HepG2 (cell line): ENCODE measurements at regions not wholly inside any gene's neighbourhood (a gene's known extent, or its start where the extent isn't known, plus 50 kb on each side); places are given as distances from the start of the nearest gene placed in this dataset.

Experiments
- ATAC-seq: fragments of 200-7000 bp; cut with Tn5 transposase; 3 replicates; pipeline ENCODE4 v1.9.1; 2020; ENCODE audit warnings: mild to moderate bottlenecking, moderate library complexity
- BruUV-seq: library from RNA; stranded (reverse); fragments of 400-500 nt; replicated peaks from 2 replicates; lab custom pipeline; 2021; lab: Mats Ljungman, UMichigan
- CTCF ChIA-PET: fragments of 300-600 bp; formaldehyde crosslinking; extraction: SDS; loops from one replicate; lab custom pipeline; 2021; ENCODE audit warnings: low total read pairs, inconsistent platforms, low intra/inter-chr PET ratio; lab: Yijun Ruan, JAX
- POLR2A ChIA-PET: fragments of 350-600 bp; sonication (Branson Sonifier 250); formaldehyde crosslinking; loops from one replicate; lab custom pipeline; 2020; ENCODE audit warnings: antibody characterized with exemption, inconsistent platforms; lab: Yijun Ruan, JAX
- DNase-seq: peaks from one replicate; pipeline ENCODE4 v3.0.0-alpha.2; 2015; ENCODE audit warnings: low spot score
- FAIRE-seq: peaks from 3 replicates; lab custom pipeline; 2011; peaks lifted over from hg19 to GRCh38; lab: Jason Lieb, UNC
- H2AFZ ChIP-seq: one replicate; pipeline ENCODE4 v1.6.1; 2011; ENCODE audit warnings: low read length, inconsistent platforms
- H3K27ac ChIP-seq: fragments of 300-600 bp; 3 replicates; pipeline ENCODE4 v1.8.0; 2011; ENCODE audit warnings: mixed run types, mild to moderate bottlenecking, mixed read lengths, low read length, inconsistent platforms; ENCODE audit not compliant: insufficient read depth; ENCODE audit errors: extremely low read length
- H3K27me3 ChIP-seq, 2 experiments: fragments of 200-600 bp in 1 of 2; 2 replicates in 1 of 2; 3 replicates in 1 of 2; pipeline versions ENCODE4 v1.6.0 to v1.8.0; 2011; ENCODE audit warnings: low read length in 2 of 2, mild to moderate bottlenecking in 2 of 2, moderate library complexity in 2 of 2, inconsistent platforms in 1 of 2; ENCODE audit not compliant: insufficient read depth in 2 of 2, control insufficient read depth in 1 of 2
- H3K36me3 ChIP-seq, 2 experiments: fragments of 200-600 bp in 1 of 2; replicated peaks in 1 of 2; 2 replicates in 1 of 2; 3 replicates in 1 of 2; pipeline versions ENCODE4 v1.5.1 to v1.8.0; 2011; ENCODE audit warnings: low read length in 2 of 2, inconsistent platforms in 1 of 2; ENCODE audit not compliant: insufficient read depth in 2 of 2, control insufficient read depth in 1 of 2
- H3K4me1 ChIP-seq: 2 replicates; pipeline ENCODE4 v1.5.1; 2012; ENCODE audit warnings: low read length, inconsistent platforms; ENCODE audit not compliant: insufficient read depth
- H3K4me2 ChIP-seq: 2 replicates; pipeline ENCODE4 v1.6.0; 2011; ENCODE audit warnings: low read depth, low read length, inconsistent platforms
- H3K4me3 ChIP-seq, 3 experiments: fragments of 200-600 bp in 1 of 3; sonication (generic), shearing (Covaris generic) in 1 of 3; replicated peaks in 1 of 3; 2 replicates each; pipeline ENCODE4 v1.5.1; 2011 to 2016; ENCODE audit warnings: low read length in 3 of 3, inconsistent platforms in 2 of 3, low read depth in 2 of 3, mild to moderate bottlenecking in 2 of 3, control low read depth in 1 of 3, mixed read lengths in 1 of 3; ENCODE audit not compliant: insufficient read depth in 1 of 3
- H3K79me2 ChIP-seq: one replicate; pipeline ENCODE4 v1.6.1; 2011; ENCODE audit warnings: low read length, inconsistent platforms; ENCODE audit not compliant: insufficient read depth
- H3K9ac ChIP-seq: 2 replicates; pipeline ENCODE4 v1.6.0; 2011; ENCODE audit warnings: mild to moderate bottlenecking, low read depth, low read length, inconsistent platforms; ENCODE audit not compliant: insufficient read depth
- H3K9me3 ChIP-seq: 2 replicates; pipeline ENCODE4 v1.5.1; 2012; ENCODE audit warnings: mild to moderate bottlenecking, low read length
- H4K20me1 ChIP-seq: 2 replicates; pipeline ENCODE4 v1.6.0; 2011; ENCODE audit warnings: inconsistent platforms, mild to moderate bottlenecking, low read length, moderate library complexity; ENCODE audit not compliant: insufficient read depth
- HIVEP1 ChIP-seq: sonication (generic); formaldehyde crosslinking; IDR thresholded peaks from 2 replicates; pipeline ENCODE4 v1.4.0; 2020; ENCODE audit warnings: mild to moderate bottlenecking, missing genetic modification reagents
- NONO ChIP-seq, 2 experiments: fragments of 450-650 bp in 1 of 2; sonication (generic) in 1 of 2; formaldehyde crosslinking in 1 of 2; IDR thresholded peaks in 1 of 2; conservative IDR thresholded peaks in 1 of 2; 2 replicates each; pipeline versions ENCODE4 v1.6.1 to v1.8.0; 2017 to 2022; ENCODE audit warnings: mild to moderate bottlenecking in 1 of 2, missing genetic modification reagents in 1 of 2, moderate library complexity in 1 of 2
- SIX1 ChIP-seq: sonication (generic); formaldehyde crosslinking; IDR thresholded peaks from 2 replicates; pipeline ENCODE4 v1.4.0; 2020; ENCODE audit warnings: missing genetic modification reagents, borderline replicate concordance
- SRSF9 ChIP-seq: fragments of 200-400 bp; formaldehyde crosslinking; IDR thresholded peaks from 2 replicates; pipeline ENCODE4 v1.6.1; 2018; ENCODE audit warnings: borderline replicate concordance, mild to moderate bottlenecking, low read depth, low read length; ENCODE audit not compliant: insufficient read depth, poor library complexity, severe bottlenecking
- ZFP62 ChIP-seq: sonication (generic); formaldehyde crosslinking; IDR thresholded peaks from 2 replicates; pipeline ENCODE4 v1.4.0; 2020; ENCODE audit warnings: missing genetic modification reagents
- ZNF33A ChIP-seq: sonication (generic); formaldehyde crosslinking; IDR thresholded peaks from 2 replicates; pipeline ENCODE4 v1.5.1; 2020; ENCODE audit warnings: missing genetic modification reagents, mild to moderate bottlenecking, moderate library complexity, borderline replicate concordance
- ZNF530 ChIP-seq: sonication (generic); formaldehyde crosslinking; IDR thresholded peaks from 2 replicates; pipeline ENCODE4 v1.5.0; 2020; ENCODE audit warnings: low read depth, mild to moderate bottlenecking, missing genetic modification reagents
- WGBS: methylation state at CpG from one replicate; pipeline ENCODE4 v1.1.6; 2017; ENCODE audit warnings: low lambda C conversion rate; 5-methylcytosine and 5-hydroxymethylcytosine counted together
- in situ Hi-C: cut with HindIII; loops from 2 replicates; pipeline ENCODE4 v1.10.0; 2017; ENCODE audit warnings: low pct_unique_long_range_greater_than_20kb; ENCODE audit not compliant: extremely low pct_ligation_motif_present
- intact Hi-C: fragments of 100-400 bp; cut with micrococcal nuclease; formaldehyde crosslinking; loops from one replicate; pipeline ENCODE4 v1.10.0; 2022; ENCODE audit not compliant: unreplicated experiment
- TF ChIP-seq, protein P1 (sequence below): sonication (generic); formaldehyde crosslinking; IDR thresholded peaks from 2 replicates; pipeline ENCODE4 v1.8.0; 2022; ENCODE audit warnings: missing genetic modification reagents, mild to moderate bottlenecking, moderate library complexity, borderline replicate concordance

DNA sequence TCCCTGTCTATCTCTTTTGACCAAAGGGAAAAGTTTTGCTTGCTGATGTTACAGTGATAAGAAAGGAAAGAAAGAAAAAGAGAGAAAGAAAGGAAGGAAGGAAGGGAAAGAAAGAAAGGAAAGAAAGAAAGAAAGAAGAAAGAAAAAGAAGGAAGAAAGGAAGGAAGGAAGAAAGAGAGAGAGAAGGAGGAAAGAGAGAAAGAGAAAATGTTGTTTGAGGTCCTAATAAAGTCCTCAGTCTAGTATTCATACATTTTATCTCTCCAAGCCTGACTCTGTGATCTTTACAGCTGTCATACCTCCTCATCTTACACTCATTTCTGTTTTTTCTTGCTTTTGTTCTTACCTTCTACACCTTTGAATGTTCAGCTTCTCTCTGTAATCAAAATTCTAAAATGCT, 111.4 kb upstream of the MBNL1 start:
- no peak for FAIRE-seq
- CTCF ChIA-PET: no interaction called here
- H2AFZ ChIP-seq: no peak overlapping the region

DNA sequence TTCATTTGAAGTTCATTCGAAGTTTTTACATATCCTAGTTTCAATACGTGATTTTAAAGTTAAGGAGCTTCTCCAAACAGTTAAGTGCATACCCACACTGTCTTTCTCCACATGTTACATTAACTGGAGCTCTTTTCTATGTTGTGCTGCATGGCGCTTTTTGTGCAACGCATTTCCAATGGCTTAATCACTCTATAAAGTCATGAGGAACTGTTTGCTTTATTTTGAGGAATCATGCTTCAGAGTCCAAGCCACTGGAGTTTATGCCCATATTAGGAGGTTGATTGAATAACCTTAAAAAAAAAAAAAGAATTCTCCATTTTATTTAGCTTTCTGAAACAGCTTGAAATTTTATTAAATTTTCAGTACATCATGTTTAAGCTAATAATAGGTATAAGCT, 109.4 kb upstream of the MBNL1 start:
- Histone ChIP-seq H3K27ac (no peak overlapping the region), H3K4me1 (no peaks in the 10 kb centered on the region), H3K4me3 (no peak overlapping the region), H3K9ac (no peak overlapping the region), H2AFZ (no peak overlapping the region), H3K9me3 (no peaks in the 10 kb centered on the region), H3K36me3 (no peaks in the 10 kb centered on the region), H4K20me1 (no peaks in the 10 kb centered on the region), H3K79me2 (no peaks in the 10 kb centered on the region), H3K27me3 (no peaks in the 10 kb centered on the region), H3K4me2 (no peak overlapping the region)
- POLR2A ChIA-PET: no interaction called here
- CTCF ChIA-PET: no interaction called here
- in situ Hi-C loops: no loop called here
- TF ChIP-seq ZNF530 (CRISPR knock-in tag) (no peak), HIVEP1 (no peak), ZFP62 (CRISPR knock-in tag) (no peak), SIX1 (CRISPR knock-in tag) (no peak), NONO (IDR thresholded peaks at IDR 0.05) (no peak), NONO (CRISPR knock-in tag; conservative IDR thresholded peaks at IDR 0.05) (no peak), ZNF33A (CRISPR knock-in tag) (no peak)
- intact Hi-C loops: no loop called here
- no peak for FAIRE-seq
- WGBS: 27% methylated on average over 4 of the region's 4 CpGs
- ATAC-seq: no peak
- DNase-seq: no peak
- no TSS peak for BruUV-seq

More for the DNA sequence above, 111.4 kb upstream of the MBNL1 start:
- no TSS peak for BruUV-seq
- no peaks in the 10 kb centered on the region for H3K27me3 ChIP-seq
- no peaks in the 10 kb centered on the region for H3K36me3 ChIP-seq
- no peaks in the 10 kb centered on the region for H4K20me1 ChIP-seq
- no peak overlapping the region for H3K9ac ChIP-seq
- POLR2A ChIA-PET: no interaction called here
- DNase-seq: no peak
- in situ Hi-C loops (no loop called here), intact Hi-C loops (no loop called here)
- TF ChIP-seq, protein P1, sequence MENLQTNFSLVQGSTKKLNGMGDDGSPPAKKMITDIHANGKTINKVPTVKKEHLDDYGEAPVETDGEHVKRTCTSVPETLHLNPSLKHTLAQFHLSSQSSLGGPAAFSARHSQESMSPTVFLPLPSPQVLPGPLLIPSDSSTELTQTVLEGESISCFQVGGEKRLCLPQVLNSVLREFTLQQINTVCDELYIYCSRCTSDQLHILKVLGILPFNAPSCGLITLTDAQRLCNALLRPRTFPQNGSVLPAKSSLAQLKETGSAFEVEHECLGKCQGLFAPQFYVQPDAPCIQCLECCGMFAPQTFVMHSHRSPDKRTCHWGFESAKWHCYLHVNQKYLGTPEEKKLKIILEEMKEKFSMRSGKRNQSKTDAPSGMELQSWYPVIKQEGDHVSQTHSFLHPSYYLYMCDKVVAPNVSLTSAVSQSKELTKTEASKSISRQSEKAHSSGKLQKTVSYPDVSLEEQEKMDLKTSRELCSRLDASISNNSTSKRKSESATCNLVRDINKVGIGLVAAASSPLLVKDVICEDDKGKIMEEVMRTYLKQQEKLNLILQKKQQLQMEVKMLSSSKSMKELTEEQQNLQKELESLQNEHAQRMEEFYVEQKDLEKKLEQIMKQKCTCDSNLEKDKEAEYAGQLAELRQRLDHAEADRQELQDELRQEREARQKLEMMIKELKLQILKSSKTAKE: no peak
- TF ChIP-seq SRSF9: peak; percentile 90
- no peak overlapping the region for H3K27ac ChIP-seq
- H3K4me3 ChIP-seq: no peak overlapping the region
- no peak for ATAC-seq
- no peaks in the 10 kb centered on the region for H3K4me1 ChIP-seq
- no peaks in the 10 kb centered on the region for H3K79me2 ChIP-seq
- H3K4me2 ChIP-seq: no peak overlapping the region
- no peaks in the 10 kb centered on the region for H3K9me3 ChIP-seq
